ENCODE measurements at regions not wholly inside any gene's neighbourhood (a gene's known extent, or its start where the extent isn't known, plus 50 kb on each side); places are given as distances from the start of the nearest gene placed in this dataset.
"Not testable (repeated sequence)": the region's sequence is repeated elsewhere in the genome, so short reads cannot be mapped to it uniquely, and the experiment has no call there.

- no peak for DNase-seq
These were observed 51.4 kb downstream of the MRPL36 start for GRCh38 chr5:1748271-1748670.

- no peak for DNase-seq
These were observed 51.9 kb downstream of the MRPL36 start for GRCh38 chr5:1747803-1748085.

GRCh38 chr5:1747079-1747802 is 52.4 kb downstream of the MRPL36 start:
- no peak for DNase-seq

GRCh38 chr5:1746371-1747078 is 53.1 kb downstream of the MRPL36 start:
- no peak for DNase-seq

- DNase-seq: no peak
These were observed 53.8 kb downstream of the MRPL36 start for GRCh38 chr5:1745796-1746370.

GRCh38 chr5:1745123-1745795 is 54.4 kb downstream of the MRPL36 start:
- DNase-seq: no peak

GRCh38 chr5:1744393-1745122 is 55.1 kb downstream of the MRPL36 start:
- no peak for DNase-seq

- DNase-seq: no peak
These were observed 55.9 kb downstream of the MRPL36 start for GRCh38 chr5:1743769-1744085.

- DNase-seq: no peak
These were observed 56.4 kb downstream of the MRPL36 start for GRCh38 chr5:1743061-1743768.

GRCh38 chr5:1737790-1738405 is 61.7 kb downstream of the MRPL36 start:
- peak; percentile 43 for DNase-seq

GRCh38 chr5:1736889-1737711 is 62.5 kb downstream of the MRPL36 start:
- no peak for DNase-seq

- DNase-seq: no peak
These were observed 63.6 kb downstream of the MRPL36 start for GRCh38 chr5:1736065-1736464.

GRCh38 chr5:1735320-1735970 is 64.2 kb downstream of the MRPL36 start:
- DNase-seq: no peak

GRCh38 chr5:1734908-1735289 is 64.7 kb downstream of the MRPL36 start:
- DNase-seq: no peak

- no peak for DNase-seq
These were observed 65.2 kb downstream of the MRPL36 start for GRCh38 chr5:1734271-1734907.

- DNase-seq: no peak
These were observed 66.3 kb downstream of the MRPL36 start for GRCh38 chr5:1733369-1733768.

GRCh38 chr5:1732945-1733344 is 66.7 kb downstream of the MRPL36 start:
- DNase-seq: no peak

- no peak for DNase-seq
These were observed 67.2 kb downstream of the MRPL36 start for GRCh38 chr5:1732238-1732941.

GRCh38 chr5:1731855-1732237 is 67.8 kb downstream of the MRPL36 start:
- DNase-seq: not testable (repeated sequence)

All from stimulated activated CD4-positive, alpha-beta T cell treated with anti-CD3 and anti-CD28 coated beads, Interleukin-1b, Interleukin-23, amount 100 ng/mL, for 48 hours (primary cell).